GM19463 (cell line): ENCODE measurements at regions not wholly inside any gene's neighbourhood (a gene's known extent, or its start where the extent isn't known, plus 50 kb on each side); places are given as distances from the start of the nearest gene placed in this dataset.
"Not testable (repeated sequence)": the region's sequence is repeated elsewhere in the genome, so short reads cannot be mapped to it uniquely, and the experiment has no call there.

Source experiments
- ATAC-seq: cut with Tn5 transposase; IDR thresholded peaks from one replicate; pipeline ENCODE4 v1.9.1; 2021; ENCODE audit warnings: mild to moderate bottlenecking, moderate library complexity; ENCODE audit not compliant: unreplicated experiment

DNA sequence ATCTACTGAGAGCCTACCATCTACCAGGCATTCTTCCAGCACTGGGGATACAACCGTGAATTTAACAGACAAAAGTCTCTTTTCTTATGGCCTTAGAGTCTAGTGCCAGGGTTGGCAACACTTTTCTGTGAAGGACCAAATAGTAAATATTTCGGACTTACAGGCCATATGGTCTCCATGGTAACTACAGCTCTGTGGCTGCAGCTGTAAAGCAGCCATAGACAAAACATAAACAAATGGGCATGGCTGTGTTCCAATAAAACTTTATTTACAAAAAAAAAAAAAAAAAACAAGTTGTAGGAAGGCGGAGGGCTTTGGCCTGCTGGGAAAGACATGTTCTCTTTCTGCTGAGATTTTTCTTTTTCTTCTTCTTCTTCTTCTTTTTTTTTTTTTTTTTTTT, 98.7 kb downstream of the ABCC12 start:
- no peak for ATAC-seq

GRCh38 chr16:48054881-48055601, 100.8 kb downstream of the ABCC12 start:
- ATAC-seq = no peak

GRCh38 chr16:48053418-48053745, 102.4 kb downstream of the ABCC12 start:
- ATAC-seq = no peak

DNA sequence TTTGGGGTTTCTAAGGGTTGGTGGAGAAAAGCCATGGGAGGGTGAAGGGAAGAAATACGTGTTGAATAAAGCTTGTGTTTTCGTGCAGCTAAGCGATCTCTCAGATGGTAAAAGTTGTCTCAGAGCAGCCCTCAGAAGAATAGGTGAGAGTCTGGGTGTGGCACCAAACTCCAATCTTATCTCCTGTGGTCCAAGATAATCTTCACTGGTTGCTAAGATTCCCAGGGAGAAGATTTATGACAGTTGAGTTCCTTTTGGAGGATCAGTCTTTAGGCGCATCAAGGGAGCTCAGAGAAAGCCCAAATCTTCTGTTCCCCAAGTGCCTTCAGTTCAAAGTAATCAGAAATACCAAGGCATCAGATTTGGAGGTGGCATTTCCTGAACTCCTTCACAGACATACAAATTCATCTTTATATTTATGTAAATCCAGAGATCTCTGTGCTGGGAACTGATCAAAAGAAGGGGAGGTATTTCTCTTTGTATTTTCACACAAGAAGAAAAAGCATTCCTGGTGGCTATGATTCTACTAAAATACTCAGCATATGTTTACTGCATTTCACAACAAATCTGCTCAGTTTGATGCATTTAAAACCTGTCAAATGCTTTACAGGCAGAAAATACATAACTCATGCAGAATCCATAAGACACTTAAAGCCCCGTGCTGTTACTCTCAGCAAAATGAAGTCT, 102.9 kb downstream of the ABCC12 start:
- no peak for ATAC-seq

- ATAC-seq = no peak
Observed at GRCh38 chr16:48050871-48051270, 104.9 kb downstream of the ABCC12 start.

DNA sequence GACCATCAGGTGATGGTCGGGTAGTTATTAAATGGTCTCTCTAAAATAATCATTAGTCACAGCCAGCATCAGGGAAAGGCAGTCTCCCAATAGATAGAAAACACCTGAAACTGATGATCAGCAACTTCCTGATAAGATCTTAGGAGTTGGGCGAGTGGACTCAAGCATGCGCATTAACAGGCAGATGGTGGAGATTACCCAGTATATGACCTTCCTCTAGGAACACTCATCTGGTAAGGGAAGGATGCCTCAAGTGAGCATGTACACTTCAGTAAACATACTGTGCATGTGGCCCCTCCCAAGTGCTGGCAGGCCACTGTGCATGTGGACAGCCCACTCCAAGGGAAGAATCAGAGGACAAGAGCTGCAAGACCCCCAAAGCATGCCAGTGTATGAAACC, 105.9 kb downstream of the ABCC12 start:
- ATAC-seq = no peak

GRCh38 chr16:48047720-48048119, 108.1 kb downstream of the ABCC12 start:
- ATAC-seq = no peak

- ATAC-seq = no peak
Observed at GRCh38 chr16:48047241-48047640, 108.6 kb downstream of the ABCC12 start.

DNA sequence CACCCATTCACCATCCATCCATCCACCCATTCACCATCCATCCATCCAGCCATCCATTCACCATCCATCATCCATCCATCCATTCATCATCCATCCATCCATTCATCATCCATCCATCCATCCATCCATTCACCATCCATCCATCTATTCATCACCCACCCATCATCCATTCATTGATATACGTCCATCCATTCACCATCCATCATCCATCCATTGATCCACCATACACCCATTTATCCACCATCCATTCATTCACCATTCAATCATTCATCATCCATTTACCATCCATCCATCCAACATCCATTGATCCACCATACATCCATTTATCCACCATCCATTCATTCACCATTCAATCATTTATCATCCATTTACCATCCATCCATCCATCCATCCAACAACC, 111.7 kb downstream of the ABCC12 start:
- ATAC-seq = no peak

- ATAC-seq = no peak
Observed at GRCh38 chr16:48041981-48042421, 113.8 kb downstream of the ABCC12 start.

DNA sequence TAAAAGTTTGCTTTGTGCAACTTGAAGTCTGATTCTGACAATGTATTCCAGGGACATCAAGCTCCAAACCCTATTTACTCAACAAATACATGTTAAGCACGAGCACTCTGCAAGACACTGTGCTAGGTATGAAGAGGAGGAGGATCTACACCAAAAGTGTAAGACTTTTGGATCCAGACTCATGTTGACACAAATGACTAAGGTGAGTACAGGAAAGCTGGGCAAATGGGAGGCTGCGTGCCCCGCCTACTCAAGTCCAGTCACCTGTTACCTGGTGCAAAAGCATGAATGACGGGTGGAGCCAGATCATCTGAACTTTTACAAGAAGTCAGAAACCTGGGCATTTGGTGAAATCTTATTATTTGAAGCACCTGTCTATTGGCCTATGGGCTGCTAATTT, 120.7 kb downstream of the ABCC12 start:
- ATAC-seq = no peak

GRCh38 chr16:48030926-48031325, 124.9 kb downstream of the ABCC12 start:
- no peak for ATAC-seq

GRCh38 chr16:48029768-48030167, 126.0 kb downstream of the ABCC12 start:
- no peak for ATAC-seq

DNA sequence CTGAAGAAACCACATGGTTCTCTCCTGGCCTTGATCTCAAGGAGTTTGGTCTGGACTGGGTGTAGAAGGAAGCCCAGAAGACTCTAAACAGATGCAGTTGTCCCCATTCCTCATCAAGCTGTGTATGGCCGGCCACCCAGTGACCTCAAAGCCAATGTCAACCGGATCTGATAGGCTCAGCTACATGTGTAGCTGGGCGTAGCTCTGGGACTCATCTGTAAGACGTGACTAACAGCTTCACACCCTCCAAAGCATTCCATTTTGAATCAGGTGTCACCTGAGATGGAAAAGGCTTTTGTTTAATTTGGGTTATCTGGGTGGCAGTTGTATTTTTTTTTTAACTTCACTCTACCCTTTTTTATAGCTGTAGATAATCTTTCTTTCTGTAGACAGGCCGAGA, 130.4 kb downstream of the ABCC12 start:
- no peak for ATAC-seq

- ATAC-seq = no peak
Observed at GRCh38 chr16:48024042-48024441, 131.8 kb downstream of the ABCC12 start.

GRCh38 chr16:48022496-48022895, 133.3 kb downstream of the ABCC12 start:
- ATAC-seq = no peak

DNA sequence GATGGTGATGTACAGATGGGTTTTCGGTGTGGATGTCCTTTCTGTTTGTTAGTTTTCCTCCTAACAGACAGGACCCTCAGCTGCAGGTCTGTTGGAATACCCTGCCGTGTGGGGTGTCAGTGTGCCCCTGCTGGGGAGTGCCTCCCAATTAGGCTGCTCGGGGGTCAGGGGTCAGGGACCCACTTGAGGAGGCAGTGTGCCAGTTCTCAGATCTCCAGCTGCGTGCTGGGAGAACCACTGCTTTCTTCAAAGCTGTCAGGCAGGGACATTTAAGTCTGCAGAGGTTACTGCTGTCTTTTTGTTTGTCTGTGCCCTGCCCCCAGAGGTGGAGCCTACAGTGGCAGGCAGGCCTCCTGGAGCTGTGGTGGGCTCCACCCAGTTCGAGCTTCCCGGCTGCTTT, 135.2 kb downstream of the ABCC12 start:
- ATAC-seq = not testable (repeated sequence)

GRCh38 chr16:48014349-48015135, 141.3 kb downstream of the ABCC12 start:
- ATAC-seq = no peak

DNA sequence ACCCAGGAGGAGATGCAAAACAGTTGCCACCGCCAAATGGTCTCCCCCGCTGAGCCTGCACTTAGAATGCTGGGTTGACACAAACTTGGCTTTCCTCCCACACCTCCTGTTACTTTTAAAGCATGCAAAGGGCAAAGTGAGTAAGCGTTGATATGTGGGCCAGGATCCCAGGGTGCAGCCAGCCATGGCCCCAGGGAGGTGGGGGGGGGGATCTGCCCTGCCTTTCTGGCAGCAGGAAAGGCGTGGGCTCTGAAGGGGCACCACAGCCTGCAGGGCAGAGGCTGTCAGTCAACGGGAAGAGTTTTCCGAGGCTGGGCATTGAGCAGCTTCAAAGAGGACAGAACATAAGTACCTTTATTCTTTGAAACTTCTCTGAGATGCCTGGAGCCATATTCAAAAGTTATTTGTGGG, 142.3 kb downstream of the ABCC12 start:
- ATAC-seq = no peak

DNA sequence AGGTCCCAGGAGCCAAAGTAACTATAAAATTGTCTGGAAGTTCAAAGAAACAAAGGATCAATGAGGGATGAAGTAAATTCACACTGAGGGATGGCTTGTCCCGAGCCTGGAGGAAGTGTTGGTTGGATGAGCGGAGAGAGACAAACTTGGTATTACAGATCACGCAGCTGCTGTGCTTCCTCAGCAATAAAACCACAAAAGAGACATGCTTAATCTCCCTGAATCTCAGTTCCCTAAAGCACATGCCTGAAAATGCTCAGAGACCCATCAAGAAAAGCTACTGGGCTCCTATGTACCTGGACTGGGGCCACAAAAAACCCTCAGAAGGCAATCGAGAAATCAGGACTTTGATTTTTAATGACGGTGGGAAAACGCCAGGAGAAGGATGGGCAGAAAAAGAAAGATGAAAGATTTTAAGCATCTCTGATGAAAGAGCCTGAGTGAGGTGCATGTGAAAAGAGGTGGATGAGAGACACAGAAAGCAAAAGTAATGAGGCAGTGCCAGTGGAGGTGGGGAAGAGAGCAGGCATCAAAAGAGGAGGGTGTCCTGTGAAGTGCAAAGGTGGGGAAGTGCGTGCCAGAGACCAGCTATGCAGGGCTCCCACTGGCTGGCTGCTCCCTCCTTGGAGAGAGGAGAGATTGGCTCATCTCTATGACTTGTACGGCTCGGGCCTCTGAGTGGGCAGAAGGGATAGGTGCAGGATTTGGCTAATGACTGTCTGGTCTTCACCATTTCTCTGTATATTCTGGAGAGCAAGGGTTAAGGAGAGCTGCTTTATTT, 143.7 kb downstream of the ABCC12 start:
- ATAC-seq = no peak

- no peak for ATAC-seq
Observed at GRCh38 chr16:48011466-48011865, 144.3 kb downstream of the ABCC12 start.
